GM12872 (cell line): ENCODE measurements at regions not wholly inside any gene's neighbourhood (a gene's known extent, or its start where the extent isn't known, plus 50 kb on each side); places are given as distances from the start of the nearest gene placed in this dataset.
A peak's percentile ranks its signal among the peaks of the same experiment; 100 is the strongest.

Experiments
- CTCF ChIP-seq: IDR thresholded peaks from 3 replicates; pipeline ENCODE4 v1.5.1; 2011; ENCODE audit warnings: low read depth, mild to moderate bottlenecking, low read length, moderate library complexity; ENCODE audit not compliant: insufficient read depth

- TF ChIP-seq CTCF, result no peak
Observed at GRCh38 chr1:157376681-157377080, 175.6 kb downstream of the FCRL5 start.

- no peak for TF ChIP-seq CTCF
Observed at GRCh38 chr1:157371826-157372225, 180.5 kb downstream of the FCRL5 start.

- no peak for TF ChIP-seq CTCF
Observed at GRCh38 chr1:157371221-157371620, 181.1 kb downstream of the FCRL5 start.

DNA sequence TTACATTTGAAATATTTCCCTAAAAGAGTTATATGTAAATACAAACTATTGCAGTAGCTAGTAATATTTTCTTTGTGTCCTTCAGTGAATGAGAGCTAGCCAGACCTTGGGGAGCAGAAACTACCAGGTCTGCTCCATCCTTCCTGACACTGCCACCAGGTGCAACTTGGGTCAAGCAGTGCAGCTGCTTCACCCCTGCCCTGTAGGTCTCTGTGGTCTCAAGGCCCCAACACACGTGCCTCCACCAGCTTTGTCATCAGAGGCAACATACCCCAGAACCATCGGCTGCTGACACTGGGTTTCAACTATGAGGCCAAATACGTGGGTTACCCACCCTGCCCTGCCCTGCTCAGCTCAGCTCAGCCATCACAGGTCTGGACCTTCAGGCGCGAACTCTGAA, 181.6 kb downstream of the FCRL5 start:
- no peak for TF ChIP-seq CTCF

DNA sequence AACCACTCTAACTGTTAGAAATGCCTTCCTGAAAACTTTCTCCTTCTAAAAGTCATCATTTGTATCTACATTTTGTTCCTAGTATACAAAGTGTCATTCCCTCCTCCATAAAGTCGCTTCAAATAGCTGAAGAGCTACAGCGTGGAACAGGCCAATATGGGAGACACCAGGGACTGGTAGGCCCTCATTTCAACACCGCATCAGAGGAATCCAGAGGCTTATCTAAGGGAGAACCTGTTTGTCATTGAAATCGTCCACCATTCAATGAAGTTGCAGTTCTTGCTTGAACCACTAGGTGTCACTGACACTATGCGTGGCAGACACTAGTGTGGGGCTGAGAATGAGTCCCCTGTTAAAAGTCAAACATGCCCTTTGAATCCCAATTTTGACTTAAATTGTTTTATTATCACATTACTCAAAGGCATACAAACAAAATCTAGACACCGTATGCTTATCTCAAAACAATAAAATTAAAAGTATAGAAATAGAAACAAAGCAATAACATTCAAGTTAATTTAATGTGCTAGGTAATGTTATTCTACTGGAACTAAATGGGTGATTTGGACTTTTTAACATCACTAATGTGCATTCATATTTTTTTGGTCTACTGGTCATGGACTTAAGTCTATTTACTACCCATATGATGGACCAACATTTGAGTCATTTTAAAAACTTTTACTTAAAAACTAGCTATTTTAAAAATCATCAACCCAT, 182.3 kb downstream of the FCRL5 start:
- TF ChIP-seq CTCF, result peak; percentile 88

DNA sequence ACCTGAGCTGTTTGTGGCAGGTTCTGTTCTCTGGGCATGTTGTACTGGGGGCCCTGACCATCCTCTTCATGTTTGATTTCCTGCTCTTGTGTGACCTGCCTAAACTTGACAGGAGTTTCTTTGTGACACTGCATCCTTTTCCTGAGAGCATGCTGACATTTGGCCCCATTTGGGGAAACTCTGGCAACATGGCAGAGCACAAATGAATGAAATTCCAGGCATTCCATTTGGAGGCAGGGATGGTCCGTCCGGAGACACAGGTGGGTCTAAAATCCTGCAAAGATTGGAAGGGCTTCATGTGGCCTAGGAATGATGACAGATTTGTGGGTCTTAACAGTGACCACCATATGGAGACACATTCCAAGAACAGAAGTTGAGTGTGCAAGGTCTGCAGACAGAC, 184.0 kb downstream of the FCRL5 start:
- no peak for TF ChIP-seq CTCF

DNA sequence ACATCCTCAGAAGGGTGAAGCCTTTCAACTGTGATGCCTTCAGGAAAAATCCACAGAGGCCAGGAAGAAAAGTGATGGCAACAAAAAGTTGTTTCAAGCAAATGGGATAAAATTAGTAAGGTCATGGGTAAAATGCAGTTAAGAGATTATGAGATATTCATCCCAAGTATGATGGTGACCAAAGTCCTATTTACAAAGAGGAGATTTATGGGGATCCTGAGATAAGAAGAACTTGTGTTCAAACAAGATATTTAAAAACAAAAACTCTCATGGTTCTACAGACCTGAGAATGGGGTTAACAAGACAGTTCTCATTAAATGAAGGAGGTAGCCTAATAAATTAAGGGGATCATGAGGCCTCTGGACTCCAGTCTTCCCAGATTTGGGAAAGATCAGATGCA, 184.4 kb downstream of the FCRL5 start:
- no peak for TF ChIP-seq CTCF
